HG02571 (cell line): ENCODE measurements at regions not wholly inside any gene's neighbourhood (a gene's known extent, or its start where the extent isn't known, plus 50 kb on each side); places are given as distances from the start of the nearest gene placed in this dataset.
"Not testable (repeated sequence)": the region's sequence is repeated elsewhere in the genome, so short reads cannot be mapped to it uniquely, and the experiment has no call there.

ENCODE experiments used
- ATAC-seq: cut with Tn5 transposase; IDR thresholded peaks from one replicate; pipeline ENCODE4 v1.9.1; 2021; ENCODE audit warnings: mild to moderate bottlenecking, moderate library complexity; ENCODE audit not compliant: unreplicated experiment

DNA sequence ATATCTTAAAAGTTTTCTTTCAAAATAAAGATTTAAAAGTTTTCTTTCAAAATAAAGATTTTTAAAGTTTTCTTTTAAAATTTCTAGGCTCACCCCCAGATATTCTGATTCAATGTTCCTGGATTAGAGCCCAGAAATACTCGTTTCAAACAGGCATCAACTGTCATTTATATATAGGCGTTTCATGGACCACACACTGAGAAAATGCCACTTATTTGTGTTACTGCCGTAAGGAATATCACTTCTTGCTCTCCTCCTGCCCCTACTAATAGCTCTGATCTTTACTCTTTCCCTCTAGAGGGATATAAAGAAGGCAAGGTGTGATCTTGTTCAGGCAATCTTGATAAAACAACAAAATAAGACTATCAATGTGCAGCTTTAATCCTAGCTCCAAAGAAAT, 1324.1 kb downstream of the CDH8 start:
- ATAC-seq, result no peak

DNA sequence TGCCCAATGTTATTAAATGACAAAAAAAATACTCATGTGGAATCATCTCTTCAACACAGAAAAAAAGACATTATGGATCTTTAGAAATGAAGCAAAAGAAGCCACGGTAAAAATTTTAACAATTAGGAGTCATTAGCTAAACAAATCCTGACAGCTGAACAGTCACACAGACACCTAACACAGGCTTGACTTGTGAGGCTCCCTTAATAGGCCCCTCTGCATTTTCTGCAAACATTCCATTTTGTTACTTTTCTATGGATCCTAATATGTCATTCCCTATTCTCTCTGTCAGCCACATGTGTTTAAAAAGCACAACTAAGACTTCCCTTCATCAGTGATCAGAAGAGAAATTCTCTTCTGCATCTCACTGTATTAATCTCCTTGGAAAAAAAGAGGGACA, 1331.5 kb downstream of the CDH8 start:
- no peak for ATAC-seq

DNA sequence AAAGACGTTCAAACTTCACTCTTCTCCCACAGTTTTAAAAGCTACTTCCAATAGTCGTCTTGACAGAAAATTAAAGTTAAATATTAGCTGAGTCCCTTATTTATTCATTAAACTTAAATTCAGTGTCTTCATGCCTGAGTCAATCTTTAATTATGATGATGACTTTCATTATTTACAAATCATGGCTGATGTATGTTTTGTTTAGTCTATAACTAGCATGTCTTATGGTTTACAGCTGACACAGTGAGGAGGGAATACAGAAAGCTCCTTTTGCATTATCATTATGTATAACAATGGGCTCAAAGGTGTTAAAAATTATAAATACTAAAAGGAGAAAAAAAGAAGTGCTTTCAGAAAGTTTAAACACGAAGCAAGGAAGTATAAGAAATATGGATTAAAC, 1333.1 kb downstream of the CDH8 start:
- no peak for ATAC-seq

DNA sequence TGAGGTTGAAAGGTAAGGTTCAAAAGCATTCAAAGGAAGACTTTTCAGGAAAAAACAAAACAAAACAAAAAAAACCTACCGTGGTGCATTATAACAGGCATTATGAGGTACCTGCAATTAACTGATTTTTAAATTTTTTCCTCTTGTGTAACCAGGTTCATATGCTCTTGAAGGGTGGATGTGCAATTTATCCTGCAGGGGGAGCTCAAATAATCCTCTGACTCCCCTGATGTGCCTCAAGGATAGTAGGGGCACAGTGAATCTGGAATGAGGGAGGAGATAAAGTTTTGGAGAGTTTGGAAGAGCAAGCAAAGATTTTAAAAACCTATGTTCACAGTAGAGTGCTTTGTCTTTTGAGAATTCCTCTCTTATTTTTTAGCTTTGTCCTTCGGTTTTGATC, 1349.4 kb downstream of the CDH8 start:
- no peak for ATAC-seq

DNA sequence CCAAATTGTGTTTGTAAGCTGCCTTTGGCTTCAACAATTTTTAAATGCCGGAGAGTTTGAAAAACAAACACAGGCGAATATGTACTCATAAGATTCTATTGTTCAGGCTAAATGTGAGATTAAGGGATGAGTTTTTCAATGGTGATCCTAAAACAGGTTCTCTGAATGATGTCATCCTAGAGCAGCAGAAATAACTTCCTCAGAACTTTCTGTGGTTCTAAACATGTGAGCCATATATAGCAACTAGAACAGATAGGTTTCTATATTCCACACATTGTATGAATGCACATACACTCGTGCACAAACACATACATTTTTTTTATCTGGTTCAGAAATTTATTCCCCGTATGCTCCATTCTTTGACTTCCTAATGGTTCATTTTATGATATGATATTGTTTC, 1352.2 kb downstream of the CDH8 start:
- no peak for ATAC-seq

DNA sequence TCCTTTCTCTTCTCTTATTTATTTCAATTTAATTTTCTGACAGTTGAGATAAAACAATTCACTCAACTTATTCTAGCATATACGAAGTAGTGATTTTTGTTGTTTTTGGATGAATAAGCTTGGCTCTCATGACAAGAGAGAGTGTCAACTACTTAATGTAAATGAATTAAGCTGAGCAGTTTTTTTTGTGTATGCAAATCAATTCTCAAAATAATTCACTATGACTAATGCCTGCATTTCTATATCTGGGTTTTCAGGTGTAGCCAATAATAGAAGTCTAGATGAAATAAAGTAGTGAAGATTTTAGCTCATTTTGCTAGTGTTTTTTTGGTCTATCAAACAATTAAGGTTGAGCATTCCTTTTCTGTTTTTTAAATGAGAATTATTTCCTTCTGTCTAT, 1354.0 kb downstream of the CDH8 start:
- no peak for ATAC-seq

DNA sequence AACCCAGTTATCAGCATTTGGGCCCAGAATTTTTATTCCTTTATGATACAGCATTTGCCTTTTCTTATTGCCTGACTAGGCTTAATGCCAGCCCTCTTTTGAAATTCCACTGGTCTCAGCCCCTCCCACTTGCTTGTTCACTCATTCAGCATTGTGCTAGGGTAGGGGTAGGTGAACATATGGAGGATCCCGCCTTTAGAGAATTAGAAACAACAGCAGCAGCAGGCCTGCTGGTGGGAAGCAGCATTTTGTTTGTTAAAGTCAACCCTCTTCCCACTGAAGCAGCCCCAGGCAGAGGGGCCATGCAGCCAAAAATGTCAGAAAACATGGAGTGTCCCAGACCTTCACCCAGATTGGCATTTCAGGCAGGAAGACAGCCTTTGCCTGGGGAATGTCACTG, 1355.2 kb downstream of the CDH8 start:
- ATAC-seq, result no peak

DNA sequence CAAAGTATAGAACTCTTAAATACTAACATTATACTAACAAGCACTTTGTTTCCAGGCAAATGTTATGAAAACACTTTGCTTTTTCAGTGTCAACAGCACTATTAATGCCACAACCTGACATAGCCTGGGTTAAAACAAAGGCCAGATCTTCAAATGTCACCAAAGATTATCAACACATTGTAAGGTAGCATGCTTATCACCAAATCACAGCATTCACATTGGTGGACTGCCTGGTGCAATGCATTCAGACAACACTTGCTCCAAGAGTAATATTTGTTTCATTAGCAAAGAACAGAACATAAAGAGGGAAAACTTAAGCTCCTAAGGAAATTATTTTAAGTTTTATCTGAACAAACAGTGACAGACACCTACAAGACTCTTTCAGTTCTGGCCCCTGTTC, 1361.2 kb downstream of the CDH8 start:
- ATAC-seq, result no peak

DNA sequence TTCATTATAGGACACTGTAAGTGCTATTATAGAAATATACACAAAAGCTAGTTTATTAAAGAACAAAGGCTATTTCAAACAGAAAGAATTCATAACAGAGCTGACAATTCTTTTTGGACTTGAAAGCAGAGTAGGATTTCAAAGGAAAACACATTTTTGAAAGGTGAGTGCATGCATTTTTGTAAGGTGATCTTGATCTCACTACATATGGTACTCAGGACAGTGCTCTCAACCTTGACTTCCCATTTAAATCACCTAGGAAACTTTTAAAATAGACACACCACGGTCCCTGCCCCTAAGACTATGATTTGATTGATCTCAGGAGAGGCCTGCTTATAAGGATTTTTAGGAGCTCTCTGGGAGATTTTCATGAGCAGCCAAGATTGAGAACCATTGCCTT, 1362.0 kb downstream of the CDH8 start:
- ATAC-seq, result no peak

DNA sequence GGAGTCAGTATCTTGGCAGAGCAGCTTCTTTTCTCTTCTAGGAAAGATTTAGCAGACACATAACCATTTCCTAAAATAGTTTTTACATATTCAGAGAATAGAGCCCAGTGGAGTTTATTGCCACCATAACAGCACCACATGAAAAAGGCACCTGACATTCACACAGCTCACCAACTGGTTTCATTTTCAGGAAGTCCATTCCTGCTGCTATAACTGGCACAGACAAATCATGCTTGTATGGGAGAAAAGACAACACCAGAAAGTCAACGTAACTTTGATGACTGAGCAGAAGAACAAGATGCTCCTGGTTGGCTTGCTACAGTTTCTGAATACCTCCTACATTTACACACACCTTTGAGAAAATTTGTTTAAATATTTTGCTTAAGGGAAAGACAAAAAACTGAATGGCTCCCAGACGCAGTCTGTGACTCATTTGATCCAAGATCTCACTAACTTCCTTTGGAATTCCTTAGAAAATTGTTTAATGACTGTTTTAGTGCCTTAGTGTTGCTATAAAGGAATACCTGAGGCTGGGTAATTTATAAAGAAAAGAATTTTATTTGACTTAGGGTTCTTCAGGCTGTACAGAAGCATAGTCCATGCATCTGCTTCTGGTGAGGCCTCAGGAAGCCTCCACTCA, 1380.6 kb downstream of the CDH8 start:
- no peak for ATAC-seq

DNA sequence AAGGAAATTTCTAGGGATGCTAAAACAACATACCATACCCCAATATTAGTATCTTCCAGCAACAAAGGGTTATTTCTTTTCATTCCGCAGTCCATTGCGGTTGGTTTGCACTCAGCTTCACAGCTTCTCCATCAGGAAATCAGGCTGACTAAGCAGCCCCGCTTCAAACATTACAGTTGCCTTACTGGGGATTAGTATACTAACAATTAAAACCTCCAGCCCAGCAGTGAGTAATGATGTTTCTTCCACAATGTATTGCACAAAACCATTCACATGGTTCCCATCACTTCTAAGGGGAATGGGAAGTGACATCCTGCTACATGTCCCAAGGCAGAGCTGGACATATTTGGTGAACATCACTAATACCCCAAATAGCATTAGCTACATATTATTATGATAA, 1384.9 kb downstream of the CDH8 start:
- no peak for ATAC-seq

DNA sequence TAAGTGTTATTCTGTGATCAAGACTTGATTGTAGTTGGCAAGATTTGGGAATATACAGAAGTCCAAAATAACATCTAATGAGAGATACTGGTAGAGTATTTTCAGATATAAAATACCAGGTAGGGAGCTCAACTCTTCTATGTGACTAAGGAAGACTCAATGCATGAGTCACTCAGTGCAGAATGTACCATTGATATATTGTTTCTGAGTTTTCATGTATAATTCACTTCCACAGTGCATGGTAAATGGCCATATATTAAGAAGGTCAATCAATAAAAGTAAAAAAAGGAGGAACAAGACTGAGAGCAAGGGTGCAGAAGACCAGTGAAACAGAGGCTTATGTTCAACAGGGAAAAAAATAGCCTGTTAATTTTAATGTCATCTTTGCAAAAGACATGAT, 1387.9 kb downstream of the CDH8 start:
- ATAC-seq, result no peak

DNA sequence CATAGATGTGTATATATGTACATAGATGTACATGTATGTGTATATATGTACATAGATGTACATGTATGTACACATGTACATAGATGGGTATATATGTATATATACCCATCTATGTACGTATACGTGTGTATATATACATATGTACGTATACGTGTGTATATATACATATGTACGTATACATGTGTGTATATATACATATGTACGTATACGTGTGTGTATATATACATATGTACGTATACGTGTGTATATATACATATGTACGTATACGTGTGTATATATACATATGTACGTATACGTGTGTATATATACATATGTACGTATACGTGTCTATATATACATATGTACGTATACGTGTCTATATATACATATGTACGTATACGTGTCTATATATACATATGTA, 1388.8 kb downstream of the CDH8 start:
- not testable (repeated sequence) for ATAC-seq

DNA sequence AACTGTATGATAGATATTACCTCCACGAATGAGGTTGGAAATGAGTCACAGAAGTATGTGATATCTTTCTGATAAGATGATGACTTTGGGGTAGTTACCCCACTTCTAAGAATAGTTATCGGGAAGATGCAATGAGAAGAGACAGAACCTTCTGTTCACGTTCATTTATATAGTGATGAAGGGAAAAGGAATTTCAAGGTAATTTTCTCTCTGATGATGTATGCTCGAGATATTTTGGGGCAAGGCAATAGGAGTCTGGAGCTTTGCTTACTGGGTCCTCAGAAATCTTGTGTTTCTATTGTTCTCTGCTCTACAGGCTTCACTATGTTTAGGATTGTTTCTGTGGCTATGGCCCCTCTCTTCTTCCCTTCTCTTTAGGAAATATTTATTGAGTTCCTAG, 1389.6 kb downstream of the CDH8 start:
- no peak for ATAC-seq

DNA sequence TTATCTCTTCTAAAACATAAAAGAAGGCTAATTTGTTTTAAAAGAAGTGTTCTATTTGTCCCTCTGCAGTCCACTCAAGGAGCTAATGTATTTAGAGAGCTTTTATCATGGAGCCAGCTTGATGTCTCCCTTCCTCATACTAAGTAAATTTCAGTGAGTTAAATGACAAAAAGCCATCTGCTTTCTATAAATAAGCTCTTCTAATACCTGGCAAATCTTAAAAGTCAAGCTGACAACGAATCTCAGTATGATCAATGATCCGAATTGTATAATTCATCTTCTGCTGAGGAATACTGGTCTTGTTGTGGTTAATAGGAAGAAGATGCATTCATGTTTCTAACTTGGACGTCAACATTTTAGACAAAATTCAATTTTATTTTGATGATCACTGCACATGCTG, 1390.7 kb downstream of the CDH8 start:
- ATAC-seq, result no peak

DNA sequence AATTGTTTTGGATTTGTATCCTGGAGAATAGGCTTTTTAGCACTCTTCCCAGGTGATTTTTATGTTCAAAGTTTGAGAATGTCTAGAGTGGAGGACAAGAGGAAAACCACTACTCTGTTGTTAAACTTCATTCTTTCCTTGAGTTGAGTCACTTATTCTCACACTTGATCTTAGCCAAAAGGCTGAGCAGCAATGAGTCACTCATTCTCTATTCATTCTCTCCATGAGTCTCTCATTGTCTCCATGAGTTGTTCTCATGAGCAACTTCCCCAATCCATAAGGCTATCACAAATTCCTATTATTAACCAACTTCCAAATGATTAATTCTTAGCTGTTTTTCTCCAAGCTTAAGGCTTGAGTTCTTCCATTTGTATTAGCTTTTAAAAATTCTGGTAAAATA, 1393.3 kb downstream of the CDH8 start:
- ATAC-seq, result no peak

DNA sequence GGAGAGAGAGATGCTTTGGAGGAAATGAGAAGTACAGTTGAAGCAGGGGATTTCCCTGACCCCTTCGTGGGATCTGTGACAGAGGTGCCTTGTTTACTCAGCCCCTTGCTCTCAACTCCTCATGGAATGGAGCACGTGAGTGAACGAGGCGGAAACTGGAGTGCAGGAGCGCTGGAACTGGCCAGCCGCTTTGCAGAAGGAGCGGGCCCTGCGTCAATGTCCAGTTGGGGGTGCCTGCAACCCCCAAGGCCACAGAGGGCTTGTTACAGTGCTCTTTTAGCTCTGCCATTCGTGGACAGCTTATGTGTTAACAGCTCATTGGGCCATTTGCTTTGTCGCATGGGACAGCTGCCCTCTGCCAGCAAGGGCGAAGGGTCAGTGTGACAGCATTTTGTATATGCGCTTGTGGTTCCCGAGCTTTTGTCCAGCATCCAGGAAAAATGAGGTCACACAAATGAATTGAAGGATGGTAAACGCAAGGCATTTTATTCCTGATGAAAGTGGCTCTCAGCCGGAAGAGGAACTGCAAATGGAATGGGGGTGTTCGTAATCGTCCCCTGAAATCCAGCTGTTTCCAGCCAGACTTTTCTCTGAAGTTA, 1395.1 kb downstream of the CDH8 start:
- ATAC-seq, result no peak

DNA sequence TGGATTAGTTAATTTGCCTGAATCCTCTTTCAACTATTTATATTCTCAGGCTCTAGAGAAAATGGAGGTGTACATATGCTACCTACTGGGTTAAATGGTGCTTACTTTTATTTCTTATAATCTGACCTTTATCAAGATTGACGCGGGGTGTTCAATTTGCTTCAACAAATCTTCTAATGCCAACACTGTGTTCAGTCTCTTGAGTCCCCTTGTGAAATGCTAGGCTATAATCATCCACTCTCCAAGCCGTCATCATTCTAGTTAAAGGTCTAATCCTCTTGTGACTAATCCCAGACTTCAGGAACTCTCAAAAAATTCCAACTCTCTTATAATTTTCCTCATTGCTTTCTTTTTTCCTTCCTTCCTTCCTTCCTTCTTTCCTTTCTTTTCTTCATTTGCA, 1396.2 kb downstream of the CDH8 start:
- ATAC-seq, result no peak

DNA sequence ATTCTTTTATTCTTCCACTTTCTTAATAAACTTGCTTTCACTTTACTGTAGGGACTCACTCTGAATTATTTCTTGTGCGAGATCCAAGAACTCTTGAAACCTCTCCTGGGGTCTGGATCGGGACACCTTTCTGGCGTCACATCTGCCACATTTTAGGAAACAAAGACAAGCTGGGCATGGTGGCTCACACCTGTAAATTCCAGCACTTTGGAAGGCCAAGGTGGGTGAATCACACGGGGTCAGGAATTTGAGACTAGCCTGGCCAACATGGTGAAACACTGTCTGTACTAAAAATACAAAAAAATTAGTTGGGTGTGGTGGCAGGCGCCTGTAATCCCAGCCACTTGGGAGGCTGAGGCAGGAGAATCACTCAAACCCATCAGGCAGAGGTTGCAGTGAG, 1399.6 kb downstream of the CDH8 start:
- not testable (repeated sequence) for ATAC-seq

DNA sequence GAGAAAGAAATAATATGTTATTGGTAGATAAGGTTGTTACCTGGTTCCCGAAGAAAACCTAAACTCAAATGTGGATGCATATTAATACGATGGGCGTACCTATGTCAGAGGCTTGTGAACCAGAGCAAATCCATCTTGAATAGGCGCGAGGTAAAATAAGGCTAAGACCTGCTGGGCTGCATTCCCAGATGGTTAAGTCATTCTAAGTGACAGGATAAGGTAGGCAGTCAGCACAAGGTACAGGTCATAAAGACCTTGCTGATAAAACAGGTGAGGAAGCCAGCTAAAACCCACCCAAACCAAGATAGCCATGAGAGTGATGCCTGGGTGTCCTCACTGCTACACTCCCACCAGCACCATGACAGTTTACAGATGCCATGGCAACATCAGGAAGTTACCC, 1400.1 kb downstream of the CDH8 start:
- no peak for ATAC-seq

DNA sequence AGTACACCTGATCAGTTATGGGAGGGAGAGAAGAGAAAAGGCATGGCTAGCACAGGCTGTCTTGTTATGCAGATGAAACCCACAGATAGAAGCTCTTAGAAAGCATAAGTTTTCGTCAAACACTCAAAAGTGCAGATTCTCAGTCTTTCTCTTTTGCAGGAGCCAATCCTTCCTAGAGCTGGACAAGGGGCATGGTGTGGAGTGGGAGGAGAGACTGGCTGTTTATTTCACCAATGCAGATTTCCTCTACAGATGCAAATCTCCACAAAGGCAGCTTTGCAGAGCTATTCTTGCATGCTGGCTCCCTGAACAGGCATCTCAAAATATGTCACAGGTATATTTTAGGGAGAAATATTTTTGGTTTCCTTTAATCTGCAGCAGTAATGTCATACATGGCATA, 1400.7 kb downstream of the CDH8 start:
- no peak for ATAC-seq

DNA sequence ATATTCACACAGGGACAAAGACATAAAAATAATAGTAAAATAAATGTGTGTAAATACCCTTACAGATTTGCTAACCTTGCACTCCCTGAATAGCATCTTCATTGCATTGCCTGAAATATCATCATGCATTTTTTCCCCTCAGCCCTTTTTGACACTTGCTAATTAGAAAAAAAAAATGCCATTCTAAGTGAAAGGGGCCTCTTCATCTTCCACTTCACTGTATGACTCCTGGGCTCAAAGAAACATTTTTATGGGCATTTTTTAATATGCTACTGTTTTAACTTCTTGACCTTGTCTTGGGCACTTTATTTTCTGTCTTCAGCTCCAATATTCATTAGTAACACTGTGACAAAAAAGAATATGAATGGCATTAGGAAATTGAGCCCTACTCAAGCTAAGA, 1424.4 kb downstream of the CDH8 start:
- no peak for ATAC-seq

DNA sequence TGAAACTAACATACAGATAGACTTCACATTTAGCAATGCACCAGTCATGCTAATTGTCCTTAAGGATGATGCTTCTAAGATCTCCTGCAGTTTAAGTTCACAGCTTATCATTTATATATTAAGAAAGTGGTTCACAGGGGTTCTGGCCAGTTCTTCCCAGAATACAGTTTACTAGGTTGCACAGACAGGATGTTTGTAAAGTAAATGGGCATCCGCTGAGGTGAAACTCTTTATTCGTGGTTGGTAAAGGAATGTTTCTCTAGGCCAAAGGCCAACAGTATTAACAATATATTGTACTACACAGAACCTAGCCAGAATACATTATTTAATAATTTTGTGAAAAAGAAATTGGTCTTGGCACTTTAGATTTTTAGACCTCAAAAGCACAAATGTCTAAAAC, 1427.3 kb downstream of the CDH8 start:
- no peak for ATAC-seq
